ENCODE measurements at regions not wholly inside any gene's neighbourhood (a gene's known extent, or its start where the extent isn't known, plus 50 kb on each side); places are given as distances from the start of the nearest gene placed in this dataset.
"Not testable (repeated sequence)": the region's sequence is repeated elsewhere in the genome, so short reads cannot be mapped to it uniquely, and the experiment has no call there.

DNA sequence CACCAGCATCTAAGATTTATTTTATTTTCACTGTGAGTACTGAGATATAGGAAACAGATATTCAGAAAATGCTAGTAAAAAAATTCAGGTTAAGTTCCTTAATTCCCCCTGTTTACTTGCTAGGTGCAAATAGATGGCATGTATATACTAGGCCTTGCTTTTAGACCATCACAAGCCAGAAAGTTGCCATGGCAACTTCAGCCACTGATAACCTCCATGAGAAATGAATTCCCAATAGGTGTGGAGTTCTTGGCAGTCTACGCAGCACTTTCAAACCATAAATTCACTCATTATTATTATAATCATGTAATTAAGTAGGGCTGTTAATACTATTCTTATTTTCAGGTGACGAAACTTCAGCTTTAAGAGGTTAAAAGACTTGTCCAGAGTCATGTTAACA is 251.6 kb upstream of the TFAP2D start:
- no peak for DNase-seq (ENCODE audit: low spot score)
- FAIRE-seq: no peak

GRCh38 chr6:50463931-50464330 is 249.4 kb upstream of the TFAP2D start:
- FAIRE-seq (no peak), DNase-seq (ENCODE audit: low spot score) (no peak)

GRCh38 chr6:50467931-50468330 is 245.4 kb upstream of the TFAP2D start:
- FAIRE-seq (no peak), DNase-seq (ENCODE audit: low spot score) (no peak)

GRCh38 chr6:50471041-50471440 is 242.3 kb upstream of the TFAP2D start:
- FAIRE-seq (no peak), DNase-seq (ENCODE audit: low spot score) (no peak)

GRCh38 chr6:50510361-50510760 is 203.0 kb upstream of the TFAP2D start:
- FAIRE-seq (no peak), DNase-seq (ENCODE audit: low spot score) (no peak)

- no peak for DNase-seq (ENCODE audit: low spot score)
- no peak for FAIRE-seq
Measured at GRCh38 chr6:50520326-50521266, 192.7 kb upstream of the TFAP2D start.

GRCh38 chr6:50524341-50524740 is 189.0 kb upstream of the TFAP2D start:
- DNase-seq (ENCODE audit: low spot score) (no peak), FAIRE-seq (no peak)

GRCh38 chr6:50527985-50528384 is 185.3 kb upstream of the TFAP2D start:
- FAIRE-seq: no peak
- DNase-seq (ENCODE audit: low spot score): no peak

DNA sequence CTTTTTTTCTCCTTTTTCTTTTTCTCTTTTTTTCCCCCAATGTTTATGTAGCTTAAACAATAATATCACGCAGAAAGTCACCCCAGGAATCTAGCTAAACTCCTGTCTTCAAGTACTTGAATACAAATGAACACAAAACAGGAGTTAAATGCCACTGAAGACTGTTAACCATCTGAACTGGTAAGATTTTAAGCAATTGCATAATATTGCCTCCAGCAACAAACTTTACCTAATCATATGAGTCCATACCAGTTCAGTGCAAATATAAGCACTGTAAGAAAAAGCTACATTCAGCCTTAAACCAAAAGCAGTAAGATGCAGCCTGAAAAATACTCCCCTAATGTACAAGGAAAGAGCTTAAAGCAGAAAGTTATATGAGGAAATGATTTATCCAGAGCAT is 173.9 kb upstream of the TFAP2D start:
- no peak for FAIRE-seq

DNA sequence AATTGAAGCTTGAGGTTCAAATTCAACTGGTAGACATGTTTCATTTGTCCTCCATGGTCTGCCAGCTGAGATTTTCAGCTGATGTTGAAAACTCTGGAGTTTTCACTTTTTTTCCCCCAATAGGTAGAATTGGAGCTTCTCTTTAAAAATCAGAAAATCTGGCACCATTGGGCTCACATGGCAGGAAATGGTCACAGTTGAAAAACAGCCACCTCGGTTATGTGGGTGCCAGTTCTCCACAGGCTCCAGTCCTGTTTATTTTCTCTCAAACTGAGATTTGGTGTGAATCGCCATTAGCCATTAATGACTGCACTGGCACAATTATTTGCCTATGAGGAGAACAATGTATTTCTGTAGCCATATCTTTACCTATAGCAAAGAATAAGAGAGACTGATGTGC is 171.4 kb upstream of the TFAP2D start:
- DNase-seq (ENCODE audit: low spot score): no peak
- FAIRE-seq: no peak

More for the DNA sequence above, 173.9 kb upstream of the TFAP2D start:
- no peak for DNase-seq (ENCODE audit: low spot score)

DNA sequence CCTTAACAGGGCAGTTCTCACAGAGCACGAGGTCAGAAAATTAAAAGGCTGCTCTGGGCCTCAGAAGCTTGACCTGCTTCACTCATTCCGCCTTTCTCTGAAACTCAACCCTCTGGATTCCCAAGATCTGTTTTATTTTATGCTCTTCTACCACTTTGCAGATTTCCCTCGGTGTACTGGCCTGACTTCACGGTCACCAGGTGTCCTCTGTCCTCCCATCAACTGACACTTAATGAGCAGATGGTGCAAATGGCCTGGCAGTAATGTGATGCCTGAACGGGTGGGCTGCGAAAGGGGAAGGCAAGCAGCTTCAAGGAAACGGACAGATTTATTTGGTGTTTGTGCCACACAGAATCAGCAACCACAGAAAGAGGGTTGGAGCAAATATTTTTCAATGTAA is 169.7 kb upstream of the TFAP2D start:
- FAIRE-seq: no peak
- DNase-seq (ENCODE audit: low spot score): no peak

GRCh38 chr6:50549026-50549425 is 164.3 kb upstream of the TFAP2D start:
- FAIRE-seq (no peak), DNase-seq (ENCODE audit: low spot score) (no peak)

DNA sequence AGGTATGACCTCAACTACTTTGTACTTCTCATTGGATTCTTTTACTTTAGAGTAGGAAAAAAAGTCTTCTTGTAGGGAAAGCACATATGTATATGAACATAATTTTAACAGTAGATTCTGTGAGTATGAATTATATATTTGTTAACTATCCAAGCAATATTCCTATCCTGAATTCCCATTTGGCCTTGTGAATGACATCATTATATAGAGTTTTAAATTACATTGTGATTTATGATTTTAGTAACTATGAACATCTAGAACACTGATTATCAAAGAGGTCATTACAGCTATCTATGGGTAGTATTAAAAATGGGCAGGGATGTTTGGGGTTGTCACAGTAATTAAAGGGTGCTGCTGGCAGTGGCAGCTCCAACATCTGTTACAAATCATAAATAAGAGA is 163.9 kb upstream of the TFAP2D start:
- DNase-seq (ENCODE audit: low spot score): no peak
- no peak for FAIRE-seq

- DNase-seq (ENCODE audit: low spot score): no peak
- no peak for FAIRE-seq
Measured at GRCh38 chr6:50555982-50556381, 157.3 kb upstream of the TFAP2D start.

DNA sequence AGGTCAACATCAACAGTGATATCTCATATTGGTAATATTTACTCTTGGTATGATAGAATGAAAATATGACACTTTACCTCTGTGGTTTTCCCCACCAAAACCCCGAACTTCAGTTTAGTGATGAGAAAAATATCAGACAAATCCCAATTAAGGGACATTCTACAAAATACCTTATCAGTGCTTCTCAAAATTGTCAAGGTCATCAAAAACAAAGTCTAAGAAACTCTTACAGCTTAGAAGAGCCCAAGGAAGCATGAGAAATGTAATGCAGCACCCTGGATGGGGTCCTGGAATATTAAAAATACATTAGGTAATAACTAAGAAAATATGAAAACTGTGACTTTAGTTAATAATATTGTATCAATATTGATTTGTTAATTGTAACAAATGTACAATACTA is 148.3 kb upstream of the TFAP2D start:
- DNase-seq (ENCODE audit: low spot score): no peak
- no peak for FAIRE-seq

GRCh38 chr6:50571230-50571629 is 142.1 kb upstream of the TFAP2D start:
- not testable (repeated sequence) for FAIRE-seq; DNase-seq (ENCODE audit: low spot score)

GRCh38 chr6:50585441-50586330 is 127.6 kb upstream of the TFAP2D start:
- no peak for DNase-seq (ENCODE audit: low spot score)
- no peak for FAIRE-seq

DNA sequence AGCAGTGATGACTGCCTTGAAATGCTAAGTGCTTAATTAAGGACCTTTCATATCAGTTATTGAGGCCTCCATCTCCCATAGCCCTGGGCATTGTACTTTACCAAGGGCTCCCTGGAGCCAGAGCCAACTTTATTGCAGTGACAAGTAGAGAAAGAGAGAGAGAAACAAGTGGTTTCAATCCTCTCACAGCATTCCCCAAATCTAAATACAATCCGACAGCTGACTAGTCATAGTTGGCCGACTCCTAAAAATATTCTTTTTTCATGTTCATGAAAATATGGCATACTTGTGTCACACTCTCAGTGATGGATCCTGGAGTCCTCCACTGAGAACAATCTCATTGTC is 127.0 kb upstream of the TFAP2D start:
- FAIRE-seq (no peak), DNase-seq (ENCODE audit: low spot score) (no peak)

GRCh38 chr6:50589751-50590470 is 123.4 kb upstream of the TFAP2D start:
- FAIRE-seq: no peak
- DNase-seq (ENCODE audit: low spot score): no peak

- no peak for FAIRE-seq
- no peak for DNase-seq (ENCODE audit: low spot score)
Measured at GRCh38 chr6:50591135-50591534, 122.2 kb upstream of the TFAP2D start.

DNA sequence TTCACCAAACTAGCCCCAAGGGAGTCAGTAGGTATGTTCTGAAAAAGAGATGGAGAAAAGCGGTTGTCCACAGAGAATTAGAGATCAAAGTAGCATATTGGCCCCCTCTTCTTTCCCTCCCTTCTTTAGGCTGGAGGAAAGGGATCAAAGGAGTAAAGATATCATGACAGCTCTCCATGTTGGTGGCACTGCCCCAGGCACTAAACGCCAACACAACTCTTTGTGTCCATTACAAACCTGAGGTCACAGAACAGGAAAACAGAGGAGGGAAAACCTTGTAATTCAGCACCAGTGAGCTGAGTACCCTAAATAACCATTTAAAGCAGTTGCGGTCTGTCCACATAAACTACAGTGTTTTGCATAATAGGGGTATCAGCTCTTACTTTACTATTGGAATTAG is 113.0 kb upstream of the TFAP2D start:
- FAIRE-seq: no peak

DNA sequence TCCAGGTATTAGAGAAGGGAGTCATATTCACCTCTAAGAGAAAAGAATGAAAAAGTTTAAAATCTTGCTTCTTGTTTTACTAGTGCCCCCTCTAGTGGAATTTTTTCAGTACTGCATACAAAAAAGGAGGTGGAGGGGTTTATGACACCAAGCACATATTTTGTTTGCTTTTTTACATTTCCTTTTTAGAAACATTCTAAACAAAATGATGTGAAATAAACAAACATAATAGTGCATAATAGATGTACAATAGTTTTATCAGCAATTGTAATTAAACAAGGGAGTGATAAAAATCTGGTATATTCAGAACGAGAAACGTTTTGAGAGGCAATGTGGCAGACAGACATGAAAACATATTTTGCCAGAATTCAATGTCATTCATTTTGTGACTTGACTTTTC is 111.0 kb upstream of the TFAP2D start:
- DNase-seq (ENCODE audit: low spot score) (peak; percentile 9), FAIRE-seq (peak; percentile 20)

More for the DNA sequence above, 113.0 kb upstream of the TFAP2D start:
- DNase-seq (ENCODE audit: low spot score): no peak

Measured in urothelium cell line (cell line).